OCI-LY3 (cell line): ENCODE measurements at regions not wholly inside any gene's neighbourhood (a gene's known extent, or its start where the extent isn't known, plus 50 kb on each side); places are given as distances from the start of the nearest gene placed in this dataset.

Source experiments
- H2AFZ ChIP-seq: fragments of 200-600, 300-600 bp; shearing (Covaris generic); 2 replicates; pipeline ENCODE4 v1.6.0; 2014; ENCODE audit warnings: antibody characterized with exemption, low read depth, low read length
- H3K27ac ChIP-seq: fragments of 200-600, 300-600 bp; sonication (generic); 2 replicates; pipeline ENCODE4 v1.5.1; 2014; ENCODE audit warnings: mild to moderate bottlenecking, low read length, moderate library complexity, mixed read lengths
- H3K27me3 ChIP-seq: fragments of 200-600, 300-600 bp; sonication (generic); 2 replicates; pipeline ENCODE4 v1.6.1; 2014; ENCODE audit warnings: low read depth, low read length, mixed read lengths
- H3K36me3 ChIP-seq: fragments of 200-600, 300-600 bp; sonication (generic); replicated peaks from 2 replicates; pipeline ENCODE3; 2014; ENCODE audit warnings: low read depth, low read length, mixed read lengths
- H3K4me1 ChIP-seq: fragments of 300-600, 200-600 bp; sonication (generic); 2 replicates; pipeline ENCODE4 v1.6.1; 2014; ENCODE audit warnings: low read length, mixed read lengths
- H3K4me2 ChIP-seq: fragments of 200-600, 300-600 bp; sonication (generic); 2 replicates; pipeline ENCODE4 v1.6.1; 2014; ENCODE audit warnings: low read length, mixed read lengths
- H3K4me3 ChIP-seq: fragments of 300-600, 200-600 bp; sonication (generic); 2 replicates; pipeline ENCODE4 v1.5.1; 2014; ENCODE audit warnings: antibody characterized with exemption, mild to moderate bottlenecking, low read length, moderate library complexity
- H3K79me2 ChIP-seq: fragments of 300-600, 200-600 bp; shearing (Covaris generic); 2 replicates; pipeline ENCODE4 v1.6.1; 2014; ENCODE audit warnings: mild to moderate bottlenecking, low read length, mixed read lengths
- H3K9ac ChIP-seq: fragments of 300-600, 200-600 bp; shearing (Covaris generic); 2 replicates; pipeline ENCODE4 v1.6.0; 2014; ENCODE audit warnings: mild to moderate bottlenecking, low read length, moderate library complexity
- H3K9me3 ChIP-seq: fragments of 200-600, 300-600 bp; shearing (Covaris generic); 2 replicates; pipeline ENCODE4 v1.6.1; 2014; ENCODE audit warnings: low read length, mixed read lengths; ENCODE audit not compliant: insufficient read depth
- H4K20me1 ChIP-seq: fragments of 200-600, 300-600 bp; sonication (generic); 2 replicates; pipeline ENCODE4 v1.6.1; 2016; ENCODE audit warnings: low read length, mixed read lengths; ENCODE audit not compliant: insufficient read depth
- CTCF ChIP-seq: fragments of 200-600, 300-600 bp; sonication (generic); IDR thresholded peaks from 2 replicates; pipeline ENCODE4 v1.5.1; 2014; ENCODE audit warnings: antibody characterized with exemption, low read length, low read depth
- EZH2phosphoT487 ChIP-seq: fragments of 200-600 bp; shearing (Covaris generic); IDR thresholded peaks from 2 replicates; pipeline ENCODE4 v1.6.1; 2018; ENCODE audit warnings: antibody characterized with exemption, mixed run types, low read depth

GRCh38 chr4:116357758-116358157 is 727.6 kb downstream of the TRAM1L1 start:
- Histone ChIP-seq H3K4me2 (no peak overlapping the region), H4K20me1 (no peaks in the 10 kb centered on the region), H3K79me2 (no peaks in the 10 kb centered on the region), H3K9me3 (no peaks in the 10 kb centered on the region), H3K27ac (no peak overlapping the region), H3K4me3 (no peak overlapping the region), H3K4me1 (no peaks in the 10 kb centered on the region), H2AFZ (no peak overlapping the region), H3K9ac (no peak overlapping the region), H3K36me3 (no peaks in the 10 kb centered on the region), H3K27me3 (no peaks in the 10 kb centered on the region)
- TF ChIP-seq CTCF (no peak), EZH2phosphoT487 (no peak)

GRCh38 chr4:116346750-116347149 is 738.6 kb downstream of the TRAM1L1 start:
- Histone ChIP-seq H3K27ac (no peak overlapping the region), H2AFZ (no peak overlapping the region)

GRCh38 chr4:116343809-116344208 is 741.6 kb downstream of the TRAM1L1 start:
- no peak for TF ChIP-seq CTCF
- TF ChIP-seq EZH2phosphoT487 = no peak
- no peak overlapping the region for H2AFZ ChIP-seq
- no peaks in the 10 kb centered on the region for H3K79me2 ChIP-seq
- no peak overlapping the region for H3K9ac ChIP-seq
- no peaks in the 10 kb centered on the region for H3K4me1 ChIP-seq
- no peak overlapping the region for H3K4me3 ChIP-seq
- H3K27ac ChIP-seq = no peak overlapping the region
- H3K9me3 ChIP-seq = no peaks in the 10 kb centered on the region
- H3K36me3 ChIP-seq = no peaks in the 10 kb centered on the region
- no peaks in the 10 kb centered on the region for H4K20me1 ChIP-seq
- H3K4me2 ChIP-seq = no peak overlapping the region
- H3K27me3 ChIP-seq = no peaks in the 10 kb centered on the region

More at GRCh38 chr4:116346750-116347149, 738.6 kb downstream of the TRAM1L1 start:
- H3K36me3 ChIP-seq = no peaks in the 10 kb centered on the region
- no peaks in the 10 kb centered on the region for H4K20me1 ChIP-seq
- no peaks in the 10 kb centered on the region for H3K4me1 ChIP-seq
- no peaks in the 10 kb centered on the region for H3K27me3 ChIP-seq
- no peak overlapping the region for H3K9ac ChIP-seq
- TF ChIP-seq EZH2phosphoT487 = no peak
- TF ChIP-seq CTCF = no peak
- H3K4me3 ChIP-seq = no peak overlapping the region
- no peaks in the 10 kb centered on the region for H3K79me2 ChIP-seq
- H3K9me3 ChIP-seq = no peaks in the 10 kb centered on the region
- no peak overlapping the region for H3K4me2 ChIP-seq

GRCh38 chr4:116342143-116342542 is 743.2 kb downstream of the TRAM1L1 start:
- H3K9me3 ChIP-seq = no peaks in the 10 kb centered on the region
- H4K20me1 ChIP-seq = no peaks in the 10 kb centered on the region
- H2AFZ ChIP-seq = no peak overlapping the region
- no peak overlapping the region for H3K27ac ChIP-seq
- H3K36me3 ChIP-seq = no peaks in the 10 kb centered on the region
- no peak overlapping the region for H3K4me2 ChIP-seq
- no peak overlapping the region for H3K9ac ChIP-seq
- H3K79me2 ChIP-seq = no peaks in the 10 kb centered on the region
- H3K4me1 ChIP-seq = no peaks in the 10 kb centered on the region
- no peak overlapping the region for H3K4me3 ChIP-seq
- H3K27me3 ChIP-seq = no peaks in the 10 kb centered on the region
- TF ChIP-seq CTCF (no peak), EZH2phosphoT487 (no peak)
